HG02610 (cell line): ENCODE measurements at regions not wholly inside any gene's neighbourhood (a gene's known extent, or its start where the extent isn't known, plus 50 kb on each side); places are given as distances from the start of the nearest gene placed in this dataset.
"Not testable (repeated sequence)": the region's sequence is repeated elsewhere in the genome, so short reads cannot be mapped to it uniquely, and the experiment has no call there.

ENCODE experiments used
- ATAC-seq: cut with Tn5 transposase; IDR thresholded peaks from one replicate; pipeline ENCODE4 v1.9.1; 2021; ENCODE audit warnings: mild to moderate bottlenecking, moderate library complexity; ENCODE audit not compliant: unreplicated experiment

GRCh38 chr17:71548540-71549190 lies 572.2 kb upstream of the SOX9 start:
- ATAC-seq: no peak

- ATAC-seq: no peak
Observed at GRCh38 chr17:71550675-71551074, 570.1 kb upstream of the SOX9 start.

GRCh38 chr17:71553381-71553780 lies 567.4 kb upstream of the SOX9 start:
- no peak for ATAC-seq

- no peak for ATAC-seq
Observed at GRCh38 chr17:71558901-71559300, 561.9 kb upstream of the SOX9 start.

- no peak for ATAC-seq
Observed at GRCh38 chr17:71572343-71572742, 548.5 kb upstream of the SOX9 start.

GRCh38 chr17:71578446-71578845 lies 542.4 kb upstream of the SOX9 start:
- ATAC-seq: no peak

GRCh38 chr17:71580220-71580619 lies 540.6 kb upstream of the SOX9 start:
- no peak for ATAC-seq

- ATAC-seq: no peak
Observed at GRCh38 chr17:71585540-71585939, 535.3 kb upstream of the SOX9 start.

- ATAC-seq: no peak
Observed at GRCh38 chr17:71592431-71592830, 528.4 kb upstream of the SOX9 start.

GRCh38 chr17:71593078-71593477 lies 527.7 kb upstream of the SOX9 start:
- no peak for ATAC-seq

- not testable (repeated sequence) for ATAC-seq
Observed at GRCh38 chr17:71599583-71599982, 521.2 kb upstream of the SOX9 start.

- no peak for ATAC-seq
Observed at GRCh38 chr17:71600137-71600789, 520.6 kb upstream of the SOX9 start.

- no peak for ATAC-seq
Observed at GRCh38 chr17:71601894-71602504, 518.8 kb upstream of the SOX9 start.

GRCh38 chr17:71613996-71614395 lies 506.8 kb upstream of the SOX9 start:
- ATAC-seq: no peak

- ATAC-seq: no peak
Observed at GRCh38 chr17:71615820-71616219, 505.0 kb upstream of the SOX9 start.

GRCh38 chr17:71617767-71618166 lies 503.1 kb upstream of the SOX9 start:
- ATAC-seq: not testable (repeated sequence)

GRCh38 chr17:71625330-71625729 lies 495.5 kb upstream of the SOX9 start:
- ATAC-seq: no peak

- no peak for ATAC-seq
Observed at GRCh38 chr17:71628306-71628705, 492.5 kb upstream of the SOX9 start.

- no peak for ATAC-seq
Observed at GRCh38 chr17:71631483-71631882, 489.3 kb upstream of the SOX9 start.

- ATAC-seq: no peak
Observed at GRCh38 chr17:71632328-71632727, 488.5 kb upstream of the SOX9 start.

- ATAC-seq: no peak
Observed at GRCh38 chr17:71633391-71633849, 487.4 kb upstream of the SOX9 start.

- no peak for ATAC-seq
Observed at GRCh38 chr17:71634376-71634775, 486.4 kb upstream of the SOX9 start.
